ENCODE measurements at regions not wholly inside any gene's neighbourhood (a gene's known extent, or its start where the extent isn't known, plus 50 kb on each side); places are given as distances from the start of the nearest gene placed in this dataset.
"Not testable (repeated sequence)": the region's sequence is repeated elsewhere in the genome, so short reads cannot be mapped to it uniquely, and the experiment has no call there.

DNA sequence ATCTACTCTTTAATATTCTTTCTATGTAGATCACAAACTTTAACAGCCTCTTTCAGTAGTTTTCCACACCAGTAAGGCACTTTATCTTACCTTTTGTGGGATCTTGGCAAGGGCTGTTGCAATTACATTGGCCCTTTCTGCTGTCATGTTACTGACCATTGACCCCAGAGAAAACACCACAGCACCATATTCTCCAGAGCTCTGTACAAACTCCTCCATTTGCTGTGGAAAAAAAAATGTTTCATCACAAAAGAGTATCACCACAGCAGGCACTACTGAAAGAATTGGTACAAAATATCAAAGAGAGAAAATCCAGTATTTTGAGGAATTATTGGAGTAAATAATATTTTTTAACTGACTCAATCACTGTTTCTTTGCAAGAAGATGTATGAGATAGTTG is 62.3 kb upstream of the UGT2A3 start:
- H3K4me3 ChIP-seq; intact Hi-C loops (cut with DNase I); H3K27me3 ChIP-seq (ENCODE audit: low read depth); H3K4me1 ChIP-seq; ATAC-seq; DNase-seq; H3K9me3 ChIP-seq; H3K36me3 ChIP-seq; H3K27ac ChIP-seq: not testable (repeated sequence)

DNA sequence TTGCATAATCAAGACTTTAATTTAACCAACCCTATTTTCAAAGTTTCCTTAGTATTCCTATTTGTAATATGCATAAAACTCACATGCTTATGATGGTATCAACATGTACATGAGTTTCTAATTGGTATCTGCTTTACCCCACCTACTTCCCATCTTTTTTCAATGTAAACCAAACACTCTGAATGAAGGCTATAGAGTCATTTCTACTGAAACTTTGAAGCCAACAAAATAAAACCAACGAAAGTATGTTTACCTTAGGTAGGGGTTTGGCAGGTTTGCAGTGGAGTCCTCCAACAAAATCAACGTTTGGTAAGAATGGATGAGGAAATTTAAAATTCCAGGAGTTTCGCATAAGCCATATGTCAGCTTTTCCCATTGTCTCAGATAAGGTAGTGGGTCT is 66.4 kb upstream of the UGT2A3 start:
- ATAC-seq; H3K36me3 ChIP-seq; H3K4me1 ChIP-seq; DNase-seq; H3K9me3 ChIP-seq; H3K27me3 ChIP-seq (ENCODE audit: low read depth); H3K4me3 ChIP-seq; intact Hi-C loops (cut with DNase I); H3K27ac ChIP-seq: not testable (repeated sequence)

DNA sequence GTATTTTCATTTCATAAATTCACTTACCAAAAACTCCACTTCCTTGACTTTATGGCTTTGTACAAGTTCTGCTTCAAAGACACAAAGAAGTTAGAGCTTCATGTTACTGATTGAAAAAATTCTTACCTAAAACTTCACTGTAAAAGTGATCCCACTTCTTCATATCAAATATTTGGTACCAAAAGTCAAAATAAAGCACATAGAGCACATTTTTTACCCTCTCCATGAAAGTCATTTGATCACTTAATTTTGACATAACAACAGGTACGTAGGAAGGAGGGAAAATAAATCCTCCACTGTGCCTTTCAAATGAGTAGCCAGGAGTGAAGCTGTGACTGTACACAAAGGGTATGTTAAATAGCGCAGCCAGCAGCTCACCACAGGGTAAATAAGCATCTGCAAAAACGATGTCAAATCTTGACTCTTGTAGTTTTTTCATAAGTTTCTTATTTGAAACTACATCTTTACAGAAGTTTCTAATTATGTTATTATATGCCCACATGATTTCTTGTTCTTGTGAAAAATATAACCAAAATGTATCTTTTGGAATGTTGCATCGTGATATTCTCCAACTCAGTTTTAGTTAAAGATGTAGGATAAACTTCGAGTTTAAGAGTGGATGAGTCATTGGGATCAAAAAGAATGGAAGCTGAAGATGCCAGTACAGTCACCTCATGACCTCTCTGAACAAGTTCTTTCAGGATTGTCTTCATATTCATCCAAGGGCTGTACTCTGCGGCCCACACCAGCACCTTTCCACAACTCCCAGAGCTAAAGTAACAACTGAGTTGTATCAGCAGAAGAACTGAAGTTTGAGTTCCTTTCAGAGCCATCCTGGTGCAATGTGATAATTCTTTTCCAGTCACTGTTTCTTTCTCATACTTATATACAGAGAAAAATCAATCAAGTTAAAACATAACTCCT is 68.2 kb upstream of the UGT2A3 start:
- H3K4me1 ChIP-seq; H3K27ac ChIP-seq; H3K36me3 ChIP-seq; H3K9me3 ChIP-seq; intact Hi-C loops (cut with DNase I); DNase-seq; H3K4me3 ChIP-seq; H3K27me3 ChIP-seq (ENCODE audit: low read depth); ATAC-seq: not testable (repeated sequence)

DNA sequence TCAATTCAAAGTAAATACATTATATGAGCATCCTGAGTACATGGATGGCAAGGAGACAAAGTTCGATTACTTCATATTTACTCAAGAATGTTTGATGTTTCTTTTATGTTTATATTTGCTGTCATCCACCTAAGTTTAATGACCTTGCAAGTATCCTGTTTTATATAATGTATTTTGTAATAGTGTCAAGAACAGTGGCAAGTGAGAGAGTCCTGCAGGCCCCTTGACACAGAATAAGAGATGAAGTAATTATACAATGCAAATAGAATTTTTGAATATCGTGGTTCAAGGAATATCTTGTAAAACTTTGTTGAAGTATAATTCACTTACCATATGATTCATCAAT is 68.8 kb upstream of the UGT2A3 start:
- ATAC-seq; H3K27ac ChIP-seq; H3K27me3 ChIP-seq (ENCODE audit: low read depth); H3K4me3 ChIP-seq; H3K36me3 ChIP-seq; H3K4me1 ChIP-seq; H3K9me3 ChIP-seq; DNase-seq; intact Hi-C loops (cut with DNase I): not testable (repeated sequence)

DNA sequence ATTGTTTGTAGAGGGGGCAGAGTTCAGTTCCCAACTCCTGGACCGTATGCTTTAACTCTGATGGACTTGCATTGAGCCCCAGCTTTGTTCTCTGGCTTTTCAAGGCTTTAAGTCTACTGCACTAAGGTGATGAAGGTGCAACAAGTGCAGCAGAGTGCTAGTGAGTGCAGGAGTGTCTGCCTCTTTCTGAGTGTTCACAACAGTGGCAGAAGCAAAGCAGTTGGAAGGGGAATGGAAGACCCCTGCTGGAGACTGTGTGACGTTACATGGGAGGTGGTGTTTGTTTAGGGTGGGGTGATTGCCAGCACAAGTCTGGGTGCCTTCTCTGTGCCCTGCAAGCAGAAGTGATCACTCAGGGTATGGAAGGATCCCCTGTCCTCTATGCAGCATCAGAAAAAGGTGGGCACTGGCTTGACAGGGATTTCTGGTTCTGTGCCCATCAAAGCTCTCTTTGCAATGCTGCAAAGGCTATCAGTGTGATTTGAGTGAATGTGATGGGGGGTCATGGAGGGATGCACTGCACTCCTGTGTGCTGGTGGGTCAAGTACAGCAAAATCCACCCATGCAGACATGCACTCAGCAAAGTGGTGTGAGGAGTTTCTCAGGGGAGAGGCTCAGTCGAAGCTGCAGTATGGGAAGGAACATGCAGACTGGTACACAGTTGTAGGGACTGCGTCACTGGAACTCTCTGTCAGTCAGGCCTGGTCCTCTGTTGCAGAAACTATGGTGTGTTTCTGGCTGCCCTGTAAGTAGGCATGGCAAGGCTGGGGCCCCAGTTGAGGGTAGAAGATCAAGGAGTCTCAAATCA is 70.9 kb upstream of the UGT2B7 start:
- Histone ChIP-seq H3K27ac (no peak overlapping the region), H3K4me3 (no peak overlapping the region), H3K27me3 (ENCODE audit: low read depth) (no peaks in the 10 kb centered on the region), H3K36me3 (no peaks in the 10 kb centered on the region), H3K4me1 (no peaks in the 10 kb centered on the region), H3K9me3 (no peaks in the 10 kb centered on the region)
- DNase-seq (no peak), ATAC-seq (peak; percentile 43 to 46)
- TF ChIP-seq, protein P1, sequence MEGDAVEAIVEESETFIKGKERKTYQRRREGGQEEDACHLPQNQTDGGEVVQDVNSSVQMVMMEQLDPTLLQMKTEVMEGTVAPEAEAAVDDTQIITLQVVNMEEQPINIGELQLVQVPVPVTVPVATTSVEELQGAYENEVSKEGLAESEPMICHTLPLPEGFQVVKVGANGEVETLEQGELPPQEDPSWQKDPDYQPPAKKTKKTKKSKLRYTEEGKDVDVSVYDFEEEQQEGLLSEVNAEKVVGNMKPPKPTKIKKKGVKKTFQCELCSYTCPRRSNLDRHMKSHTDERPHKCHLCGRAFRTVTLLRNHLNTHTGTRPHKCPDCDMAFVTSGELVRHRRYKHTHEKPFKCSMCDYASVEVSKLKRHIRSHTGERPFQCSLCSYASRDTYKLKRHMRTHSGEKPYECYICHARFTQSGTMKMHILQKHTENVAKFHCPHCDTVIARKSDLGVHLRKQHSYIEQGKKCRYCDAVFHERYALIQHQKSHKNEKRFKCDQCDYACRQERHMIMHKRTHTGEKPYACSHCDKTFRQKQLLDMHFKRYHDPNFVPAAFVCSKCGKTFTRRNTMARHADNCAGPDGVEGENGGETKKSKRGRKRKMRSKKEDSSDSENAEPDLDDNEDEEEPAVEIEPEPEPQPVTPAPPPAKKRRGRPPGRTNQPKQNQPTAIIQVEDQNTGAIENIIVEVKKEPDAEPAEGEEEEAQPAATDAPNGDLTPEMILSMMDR (IDR thresholded peaks at IDR 0.05), result no peak
- intact Hi-C loops (cut with DNase I), result no loop called here

DNA sequence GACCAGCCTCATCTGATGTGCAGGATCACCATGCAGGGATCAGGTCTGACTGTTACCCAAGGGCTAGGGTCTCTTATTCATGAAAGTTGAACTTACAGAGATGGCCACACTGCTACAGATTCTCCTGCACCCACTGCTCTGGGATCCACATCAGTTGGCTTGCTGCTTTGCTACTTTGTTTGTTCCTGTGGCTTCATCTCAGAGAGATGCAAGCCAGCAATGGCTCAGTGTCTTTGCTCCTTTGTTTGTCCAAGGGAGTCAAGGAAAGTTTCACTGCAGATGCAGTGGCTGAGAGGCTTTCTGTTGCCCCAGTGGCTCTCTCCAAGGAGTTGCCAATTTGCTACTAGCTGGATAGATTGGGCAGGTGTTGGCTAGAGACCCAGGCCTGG is 70.3 kb upstream of the UGT2B7 start:
- TF ChIP-seq, protein P1 (IDR thresholded peaks at IDR 0.05), result no peak
- Histone ChIP-seq H3K27ac (no peak overlapping the region), H3K9me3 (no peaks in the 10 kb centered on the region), H3K4me1 (no peaks in the 10 kb centered on the region), H3K4me3 (no peak overlapping the region), H3K27me3 (ENCODE audit: low read depth) (no peaks in the 10 kb centered on the region), H3K36me3 (no peaks in the 10 kb centered on the region)
- no peak for DNase-seq
- intact Hi-C loops (cut with DNase I), result no loop called here
- no peak for ATAC-seq

DNA sequence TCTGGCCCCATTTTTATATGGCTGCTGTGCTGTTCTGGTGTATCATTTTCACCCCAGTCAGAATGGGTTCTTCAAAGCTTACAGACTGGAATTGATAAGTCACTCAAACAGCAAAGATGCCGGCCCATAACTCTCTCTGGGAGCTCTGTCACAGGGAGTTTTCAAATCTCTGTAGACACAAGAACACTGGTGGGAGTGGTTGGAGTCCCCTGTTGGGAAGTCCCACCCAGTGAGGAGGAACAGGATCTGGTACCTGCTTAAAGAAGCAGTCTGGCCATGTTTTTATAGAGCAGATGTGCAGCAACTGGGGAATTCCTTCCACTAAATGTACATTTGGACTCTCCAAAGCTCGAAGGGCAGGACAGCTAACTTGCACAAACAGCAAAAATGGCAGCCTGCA is 69.3 kb upstream of the UGT2B7 start:
- DNase-seq, result no peak
- ATAC-seq, result no peak
- Histone ChIP-seq H3K27me3 (ENCODE audit: low read depth) (no peaks in the 10 kb centered on the region), H3K4me3 (no peak overlapping the region), H3K4me1 (no peaks in the 10 kb centered on the region), H3K9me3 (no peaks in the 10 kb centered on the region), H3K27ac (no peak overlapping the region), H3K36me3 (no peaks in the 10 kb centered on the region)
- intact Hi-C loops (cut with DNase I), result no loop called here
- TF ChIP-seq, protein P1 (IDR thresholded peaks at IDR 0.05), result no peak
